Sigmoid colon (tissue), 4 donors: ENCODE measurements at regions not wholly inside any gene's neighbourhood (a gene's known extent, or its start where the extent isn't known, plus 50 kb on each side); places are given as distances from the start of the nearest gene placed in this dataset.

ENCODE experiments used
- POLR2A ChIP-seq, 2 donors: fragments of 450-650 bp; IDR thresholded peaks; one replicate each; pipeline ENCODE4 v1.6.1; 2016; ENCODE audit warnings: antibody characterized with exemption in 2 of 2, mild to moderate bottlenecking in 2 of 2, moderate library complexity in 2 of 2
- POLR2AphosphoS5 ChIP-seq, 4 donors: sonication (generic); formaldehyde crosslinking; IDR thresholded peaks; one replicate each; pipeline ENCODE4 v1.6.1; 2017; ENCODE audit warnings: antibody characterized with exemption in 4 of 4
- TF ChIP-seq, protein P1 (sequence below), 4 experiments: fragments of 450-650 bp in 3 of 4; fragments of 200-600 bp in 1 of 4; IDR thresholded peaks; one replicate each; pipeline ENCODE4 v1.5.1; 2016 to 2019; ENCODE audit warnings: antibody characterized with exemption in 4 of 4, mild to moderate bottlenecking in 3 of 4, moderate library complexity in 2 of 4

GRCh38 chr2:83795777-83796176 is 663.3 kb downstream of the SUCLG1 start:
- TF ChIP-seq POLR2A (IDR thresholded peaks at IDR 0.05) (no peak), POLR2AphosphoS5 (IDR thresholded peaks at IDR 0.05) (no peak)
- TF ChIP-seq, protein P1, sequence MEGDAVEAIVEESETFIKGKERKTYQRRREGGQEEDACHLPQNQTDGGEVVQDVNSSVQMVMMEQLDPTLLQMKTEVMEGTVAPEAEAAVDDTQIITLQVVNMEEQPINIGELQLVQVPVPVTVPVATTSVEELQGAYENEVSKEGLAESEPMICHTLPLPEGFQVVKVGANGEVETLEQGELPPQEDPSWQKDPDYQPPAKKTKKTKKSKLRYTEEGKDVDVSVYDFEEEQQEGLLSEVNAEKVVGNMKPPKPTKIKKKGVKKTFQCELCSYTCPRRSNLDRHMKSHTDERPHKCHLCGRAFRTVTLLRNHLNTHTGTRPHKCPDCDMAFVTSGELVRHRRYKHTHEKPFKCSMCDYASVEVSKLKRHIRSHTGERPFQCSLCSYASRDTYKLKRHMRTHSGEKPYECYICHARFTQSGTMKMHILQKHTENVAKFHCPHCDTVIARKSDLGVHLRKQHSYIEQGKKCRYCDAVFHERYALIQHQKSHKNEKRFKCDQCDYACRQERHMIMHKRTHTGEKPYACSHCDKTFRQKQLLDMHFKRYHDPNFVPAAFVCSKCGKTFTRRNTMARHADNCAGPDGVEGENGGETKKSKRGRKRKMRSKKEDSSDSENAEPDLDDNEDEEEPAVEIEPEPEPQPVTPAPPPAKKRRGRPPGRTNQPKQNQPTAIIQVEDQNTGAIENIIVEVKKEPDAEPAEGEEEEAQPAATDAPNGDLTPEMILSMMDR (IDR thresholded peaks at IDR 0.05), result no peak
